HEK293 (cell line): ENCODE measurements at regions not wholly inside any gene's neighbourhood (a gene's known extent, or its start where the extent isn't known, plus 50 kb on each side); places are given as distances from the start of the nearest gene placed in this dataset.
"Not testable (repeated sequence)": the region's sequence is repeated elsewhere in the genome, so short reads cannot be mapped to it uniquely, and the experiment has no call there.

ENCODE experiments used
- CTCF ChIA-PET: fragments of 350-600 bp; formaldehyde crosslinking; extraction: SDS; loops from one replicate; lab custom pipeline; 2021; ENCODE audit warnings: antibody characterized with exemption; lab: Yijun Ruan, JAX
- POLR2A ChIA-PET: fragments of 300-600 bp; formaldehyde crosslinking; extraction: SDS; loops from one replicate; lab custom pipeline; 2020; ENCODE audit warnings: antibody characterized with exemption, inconsistent platforms; lab: Yijun Ruan, JAX
- H3K27ac ChIP-seq: fragments of 200-500 bp; sonication (Bioruptor generic); 2 replicates; pipeline ENCODE4 v1.5.1; 2014; ENCODE audit warnings: low read depth, low read length, control low read depth, inconsistent platforms; ENCODE audit errors: extremely low read depth
- H3K36me3 ChIP-seq, 2 experiments: fragments of 200-500 bp in 1 of 2; sonication (Bioruptor generic) in 1 of 2; 1 replicate in 1 of 2; 2 replicates in 1 of 2; pipeline ENCODE4 v1.5.1; 2014 to 2017; ENCODE audit warnings: inconsistent platforms in 2 of 2, low read length in 2 of 2; ENCODE audit not compliant: control insufficient read depth in 2 of 2, insufficient read depth in 1 of 2
- H3K4me1 ChIP-seq: fragments of 200-500 bp; sonication (Bioruptor generic); 2 replicates; pipeline ENCODE4 v1.5.1; 2014; ENCODE audit warnings: mild to moderate bottlenecking, low read length, inconsistent platforms; ENCODE audit not compliant: control insufficient read depth, insufficient read depth
- H3K4me3 ChIP-seq: 2 replicates; pipeline ENCODE4 v1.5.1; 2011; ENCODE audit warnings: low read depth, mild to moderate bottlenecking, control low read depth, low read length, moderate library complexity
- H3K9me3 ChIP-seq: fragments of 200-500 bp; sonication (Bioruptor generic); 2 replicates; pipeline ENCODE4 v1.5.1; 2014; ENCODE audit warnings: low read depth, low read length, inconsistent platforms; ENCODE audit not compliant: control insufficient read depth, insufficient read depth
- GLIS2 ChIP-seq: fragments of 450-650 bp; formaldehyde crosslinking; IDR thresholded peaks from 2 replicates; pipeline ENCODE4 v1.5.1; 2016; ENCODE audit warnings: missing biosample characterization, missing genetic modification characterization
- ZFHX2 ChIP-seq: fragments of 450-650 bp; formaldehyde crosslinking; conservative IDR thresholded peaks from 2 replicates; pipeline ENCODE4 v1.5.1; 2016; ENCODE audit warnings: missing biosample characterization, missing genetic modification characterization
- ZFP69B ChIP-seq: fragments of 450-650 bp; formaldehyde crosslinking; IDR thresholded peaks from 2 replicates; pipeline ENCODE4 v1.5.1; 2016; ENCODE audit warnings: missing biosample characterization, missing genetic modification characterization
- ZNF138 ChIP-seq: fragments of 450-650 bp; formaldehyde crosslinking; IDR thresholded peaks from 2 replicates; pipeline ENCODE4 v1.5.1; 2016; ENCODE audit warnings: missing biosample characterization, missing genetic modification characterization, borderline replicate concordance
- ZNF274 ChIP-seq, 2 experiments: fragments of 200-500 bp in 1 of 2; fragments of 450-650 bp in 1 of 2; sonication (Bioruptor generic) in 1 of 2; formaldehyde crosslinking in 1 of 2; IDR thresholded peaks; 2 replicates each; pipeline versions ENCODE4 v1.5.1 to v1.6.1; 2014 to 2016; ENCODE audit warnings: borderline replicate concordance in 1 of 2, inconsistent platforms in 1 of 2, low read length in 1 of 2, missing biosample characterization in 1 of 2, missing genetic modification characterization in 1 of 2
- ZNF324 ChIP-seq: fragments of 450-650 bp; formaldehyde crosslinking; IDR thresholded peaks from 2 replicates; pipeline ENCODE4 v1.5.1; 2016; ENCODE audit warnings: missing biosample characterization, missing genetic modification characterization
- ZNF529 ChIP-seq: fragments of 450-650 bp; formaldehyde crosslinking; IDR thresholded peaks from 2 replicates; pipeline ENCODE4 v1.5.1; 2017; ENCODE audit warnings: missing genetic modification characterization, missing biosample characterization; ENCODE audit not compliant: insufficient replicate concordance
- ZNF585B ChIP-seq: fragments of 450-650 bp; formaldehyde crosslinking; IDR thresholded peaks from 2 replicates; pipeline ENCODE4 v1.5.1; 2016; ENCODE audit warnings: missing biosample characterization, missing genetic modification characterization
- TF ChIP-seq, protein P1 (sequence below): fragments of 450-650 bp; formaldehyde crosslinking; IDR thresholded peaks from 2 replicates; pipeline ENCODE4 v1.5.1; 2016; ENCODE audit warnings: missing biosample characterization, missing genetic modification characterization
- TF ChIP-seq, protein P2 (sequence below): fragments of 450-650 bp; formaldehyde crosslinking; IDR thresholded peaks from 2 replicates; pipeline ENCODE4 v1.5.1; 2016; ENCODE audit warnings: missing biosample characterization, missing genetic modification characterization
- TF ChIP-seq, protein P3 (sequence below): sonication (generic); formaldehyde crosslinking; IDR thresholded peaks from 2 replicates; pipeline ENCODE4 v1.8.1; 2022; ENCODE audit warnings: mild to moderate bottlenecking, moderate library complexity, missing genetic modification reagents
- TF ChIP-seq, protein P4 (sequence below): fragments of 450-650 bp; formaldehyde crosslinking; IDR thresholded peaks from 2 replicates; pipeline ENCODE4 v1.5.1; 2017; ENCODE audit warnings: missing biosample characterization, missing genetic modification characterization
- TF ChIP-seq, protein P5 (sequence below): fragments of 450-650 bp; formaldehyde crosslinking; IDR thresholded peaks from 2 replicates; pipeline ENCODE4 v1.5.1; 2016; ENCODE audit warnings: missing biosample characterization, missing genetic modification characterization, low read depth

DNA sequence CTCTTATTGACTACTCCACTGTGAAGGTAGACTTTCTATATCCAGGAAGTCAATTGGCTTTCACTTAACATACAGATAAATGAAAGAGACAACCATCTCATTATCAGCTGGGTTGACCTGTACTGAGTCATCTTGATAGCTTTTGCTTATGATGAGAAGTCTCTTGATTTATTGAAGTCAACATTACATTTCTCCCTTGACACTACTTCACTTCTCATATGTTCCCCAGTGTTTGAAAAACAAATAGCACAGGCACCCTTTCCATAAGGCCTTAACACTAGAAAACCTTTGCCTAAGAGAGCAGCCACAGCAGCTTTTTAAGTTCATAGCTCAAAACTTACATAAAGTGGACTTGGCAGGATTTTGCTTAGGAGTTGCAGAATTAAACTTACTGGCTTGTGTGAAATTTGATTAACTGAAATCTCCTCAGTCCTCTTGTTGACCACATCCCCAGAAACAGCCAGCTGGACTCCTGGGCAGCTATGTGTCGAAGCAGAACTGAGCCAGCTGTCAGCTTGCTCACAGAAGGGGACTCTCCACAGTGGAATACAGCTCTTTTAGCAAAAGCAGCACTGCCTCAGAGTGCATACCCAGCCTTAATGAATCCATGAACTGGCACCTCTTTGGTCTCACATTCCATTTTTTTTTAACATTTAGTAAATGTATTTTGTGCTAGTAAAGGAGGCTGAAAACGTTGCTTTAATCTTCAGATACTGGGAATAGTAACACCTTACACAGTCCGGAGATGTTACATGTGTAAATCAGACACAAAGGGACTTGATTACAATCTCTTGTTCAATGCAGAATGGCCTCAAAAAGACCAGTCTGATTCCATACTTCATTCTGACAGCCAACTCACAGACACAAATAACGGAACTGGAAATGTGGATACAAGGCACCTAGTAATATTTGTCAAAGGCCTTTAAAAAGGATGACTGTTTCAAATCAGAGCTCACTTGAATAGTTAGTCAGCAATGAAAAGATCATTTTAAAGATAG is 1532.7 kb downstream of the HACE1 start:
- TF ChIP-seq, protein P1, sequence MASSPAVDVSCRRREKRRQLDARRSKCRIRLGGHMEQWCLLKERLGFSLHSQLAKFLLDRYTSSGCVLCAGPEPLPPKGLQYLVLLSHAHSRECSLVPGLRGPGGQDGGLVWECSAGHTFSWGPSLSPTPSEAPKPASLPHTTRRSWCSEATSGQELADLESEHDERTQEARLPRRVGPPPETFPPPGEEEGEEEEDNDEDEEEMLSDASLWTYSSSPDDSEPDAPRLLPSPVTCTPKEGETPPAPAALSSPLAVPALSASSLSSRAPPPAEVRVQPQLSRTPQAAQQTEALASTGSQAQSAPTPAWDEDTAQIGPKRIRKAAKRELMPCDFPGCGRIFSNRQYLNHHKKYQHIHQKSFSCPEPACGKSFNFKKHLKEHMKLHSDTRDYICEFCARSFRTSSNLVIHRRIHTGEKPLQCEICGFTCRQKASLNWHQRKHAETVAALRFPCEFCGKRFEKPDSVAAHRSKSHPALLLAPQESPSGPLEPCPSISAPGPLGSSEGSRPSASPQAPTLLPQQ: no peak
- TF ChIP-seq, protein P2, sequence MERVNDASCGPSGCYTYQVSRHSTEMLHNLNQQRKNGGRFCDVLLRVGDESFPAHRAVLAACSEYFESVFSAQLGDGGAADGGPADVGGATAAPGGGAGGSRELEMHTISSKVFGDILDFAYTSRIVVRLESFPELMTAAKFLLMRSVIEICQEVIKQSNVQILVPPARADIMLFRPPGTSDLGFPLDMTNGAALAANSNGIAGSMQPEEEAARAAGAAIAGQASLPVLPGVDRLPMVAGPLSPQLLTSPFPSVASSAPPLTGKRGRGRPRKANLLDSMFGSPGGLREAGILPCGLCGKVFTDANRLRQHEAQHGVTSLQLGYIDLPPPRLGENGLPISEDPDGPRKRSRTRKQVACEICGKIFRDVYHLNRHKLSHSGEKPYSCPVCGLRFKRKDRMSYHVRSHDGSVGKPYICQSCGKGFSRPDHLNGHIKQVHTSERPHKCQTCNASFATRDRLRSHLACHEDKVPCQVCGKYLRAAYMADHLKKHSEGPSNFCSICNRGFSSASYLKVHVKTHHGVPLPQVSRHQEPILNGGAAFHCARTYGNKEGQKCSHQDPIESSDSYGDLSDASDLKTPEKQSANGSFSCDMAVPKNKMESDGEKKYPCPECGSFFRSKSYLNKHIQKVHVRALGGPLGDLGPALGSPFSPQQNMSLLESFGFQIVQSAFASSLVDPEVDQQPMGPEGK (tag by site-specific recombination): no peak
- no peak for TF ChIP-seq ZFP69B (tag by site-specific recombination)
- ChIA-PET POLR2A (no interaction called here), CTCF (interaction anchor here (0.6 kb wide), 1 partner anchor 43 kb away, joined by 4 read pairs; no protein-coding TSS in a partner anchor)
- H3K9me3 ChIP-seq: no peaks in the 10 kb centered on the region
- H3K36me3 ChIP-seq: no peaks in the 10 kb centered on the region
- H3K4me1 ChIP-seq: no peaks in the 10 kb centered on the region
- H3K4me3 ChIP-seq: no peak overlapping the region
- H3K27ac ChIP-seq: no peak overlapping the region

DNA sequence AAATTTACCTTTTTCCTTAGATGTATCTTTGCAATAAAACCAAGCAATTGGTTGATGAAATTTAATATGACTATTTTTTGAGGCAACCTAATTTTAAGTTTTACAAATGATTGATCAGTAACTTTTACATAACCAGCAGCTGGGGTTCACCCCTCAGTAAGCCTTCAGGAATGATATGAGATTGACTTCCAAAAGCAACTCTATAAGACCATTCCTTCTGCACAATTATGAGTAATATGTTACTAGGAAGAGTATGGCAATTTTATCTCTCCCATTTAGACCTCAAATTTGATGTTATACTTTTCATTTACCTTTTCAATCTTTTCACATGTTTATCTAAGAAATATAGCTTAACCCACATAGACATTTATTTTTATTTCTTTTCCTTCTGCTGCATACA is 1546.3 kb downstream of the HACE1 start:
- CTCF ChIA-PET: no interaction called here
- no peaks in the 10 kb centered on the region for H3K36me3 ChIP-seq
- no peaks in the 10 kb centered on the region for H3K4me1 ChIP-seq
- H3K27ac ChIP-seq: no peak overlapping the region
- H3K4me3 ChIP-seq: no peak overlapping the region
- POLR2A ChIA-PET: no interaction called here
- no peak for TF ChIP-seq GLIS2 (tag by site-specific recombination)
- TF ChIP-seq ZNF138 (tag by site-specific recombination): no peak
- TF ChIP-seq, protein P3, sequence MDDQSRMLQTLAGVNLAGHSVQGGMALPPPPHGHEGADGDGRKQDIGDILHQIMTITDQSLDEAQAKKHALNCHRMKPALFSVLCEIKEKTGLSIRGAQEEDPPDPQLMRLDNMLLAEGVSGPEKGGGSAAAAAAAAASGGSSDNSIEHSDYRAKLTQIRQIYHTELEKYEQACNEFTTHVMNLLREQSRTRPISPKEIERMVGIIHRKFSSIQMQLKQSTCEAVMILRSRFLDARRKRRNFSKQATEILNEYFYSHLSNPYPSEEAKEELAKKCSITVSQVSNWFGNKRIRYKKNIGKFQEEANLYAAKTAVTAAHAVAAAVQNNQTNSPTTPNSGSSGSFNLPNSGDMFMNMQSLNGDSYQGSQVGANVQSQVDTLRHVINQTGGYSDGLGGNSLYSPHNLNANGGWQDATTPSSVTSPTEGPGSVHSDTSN (CRISPR knock-in tag): no peak
- TF ChIP-seq ZNF529 (tag by site-specific recombination): no peak
- no peak for TF ChIP-seq ZNF274 (IDR thresholded peaks at IDR 0.05; ENCODE audit: low read length)
- TF ChIP-seq ZNF274 (tag by site-specific recombination; IDR thresholded peaks at IDR 0.05; ENCODE audit: borderline replicate concordance): no peak
- no peak for TF ChIP-seq ZNF324
- no peak for TF ChIP-seq ZNF585B (tag by site-specific recombination)
- TF ChIP-seq, protein P4, sequence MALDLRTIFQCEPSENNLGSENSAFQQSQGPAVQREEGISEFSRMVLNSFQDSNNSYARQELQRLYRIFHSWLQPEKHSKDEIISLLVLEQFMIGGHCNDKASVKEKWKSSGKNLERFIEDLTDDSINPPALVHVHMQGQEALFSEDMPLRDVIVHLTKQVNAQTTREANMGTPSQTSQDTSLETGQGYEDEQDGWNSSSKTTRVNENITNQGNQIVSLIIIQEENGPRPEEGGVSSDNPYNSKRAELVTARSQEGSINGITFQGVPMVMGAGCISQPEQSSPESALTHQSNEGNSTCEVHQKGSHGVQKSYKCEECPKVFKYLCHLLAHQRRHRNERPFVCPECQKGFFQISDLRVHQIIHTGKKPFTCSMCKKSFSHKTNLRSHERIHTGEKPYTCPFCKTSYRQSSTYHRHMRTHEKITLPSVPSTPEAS (tag by site-specific recombination): no peak
- no peak for TF ChIP-seq ZFHX2 (tag by site-specific recombination)
- TF ChIP-seq, protein P5, sequence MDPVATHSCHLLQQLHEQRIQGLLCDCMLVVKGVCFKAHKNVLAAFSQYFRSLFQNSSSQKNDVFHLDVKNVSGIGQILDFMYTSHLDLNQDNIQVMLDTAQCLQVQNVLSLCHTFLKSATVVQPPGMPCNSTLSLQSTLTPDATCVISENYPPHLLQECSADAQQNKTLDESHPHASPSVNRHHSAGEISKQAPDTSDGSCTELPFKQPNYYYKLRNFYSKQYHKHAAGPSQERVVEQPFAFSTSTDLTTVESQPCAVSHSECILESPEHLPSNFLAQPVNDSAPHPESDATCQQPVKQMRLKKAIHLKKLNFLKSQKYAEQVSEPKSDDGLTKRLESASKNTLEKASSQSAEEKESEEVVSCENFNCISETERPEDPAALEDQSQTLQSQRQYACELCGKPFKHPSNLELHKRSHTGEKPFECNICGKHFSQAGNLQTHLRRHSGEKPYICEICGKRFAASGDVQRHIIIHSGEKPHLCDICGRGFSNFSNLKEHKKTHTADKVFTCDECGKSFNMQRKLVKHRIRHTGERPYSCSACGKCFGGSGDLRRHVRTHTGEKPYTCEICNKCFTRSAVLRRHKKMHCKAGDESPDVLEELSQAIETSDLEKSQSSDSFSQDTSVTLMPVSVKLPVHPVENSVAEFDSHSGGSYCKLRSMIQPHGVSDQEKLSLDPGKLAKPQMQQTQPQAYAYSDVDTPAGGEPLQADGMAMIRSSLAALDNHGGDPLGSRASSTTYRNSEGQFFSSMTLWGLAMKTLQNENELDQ: no peak
- no peaks in the 10 kb centered on the region for H3K9me3 ChIP-seq

DNA sequence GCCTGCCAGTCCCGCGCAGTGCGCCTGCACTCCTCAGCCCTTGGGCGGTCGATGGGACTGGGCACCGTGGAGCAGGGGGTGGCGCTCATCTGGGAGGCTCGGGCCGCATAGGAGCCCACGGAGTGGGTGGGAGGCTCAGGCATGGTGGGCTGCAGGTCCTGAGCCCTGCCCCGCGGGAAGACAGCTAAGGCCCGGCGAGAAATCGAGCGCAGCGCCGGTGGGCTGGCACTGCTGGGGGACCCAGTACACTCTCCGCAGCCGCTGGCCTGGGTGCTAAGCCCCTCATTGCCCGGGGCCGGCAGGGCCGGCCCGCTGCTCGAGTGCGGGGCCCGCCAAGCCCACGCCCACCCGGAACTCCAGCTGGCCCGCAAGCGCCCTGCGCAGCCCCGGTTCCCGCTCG is 1565.3 kb downstream of the HACE1 start:
- POLR2A ChIA-PET: not testable (repeated sequence)

More for the DNA sequence above, 1565.3 kb downstream of the HACE1 start:
- H3K36me3 ChIP-seq, H3K4me1 ChIP-seq, H3K9me3 ChIP-seq, CTCF ChIA-PET, H3K27ac ChIP-seq, H3K4me3 ChIP-seq: not testable (repeated sequence)
